Fibroblast of mammary gland (primary cell): ENCODE measurements at regions not wholly inside any gene's neighbourhood (a gene's known extent, or its start where the extent isn't known, plus 50 kb on each side); places are given as distances from the start of the nearest gene placed in this dataset.

Experiments
- DNase-seq: peaks from one replicate; pipeline ENCODE4 v3.0.0-alpha.2; 2010; ENCODE audit warnings: low read depth
- H3K4me3 ChIP-seq: 2 replicates; pipeline ENCODE4 v1.5.1; 2011; ENCODE audit warnings: low read depth, mild to moderate bottlenecking, low read length, moderate library complexity; ENCODE audit not compliant: control insufficient read depth
- CTCF ChIP-seq: conservative IDR thresholded peaks from 2 replicates; pipeline ENCODE4 v1.5.1; 2011; ENCODE audit warnings: low read depth, low read length, inconsistent platforms; ENCODE audit not compliant: control insufficient read depth, insufficient read depth

GRCh38 chrX:456551-457291 is 70.0 kb upstream of the PPP2R3B start:
- DNase-seq = no peak
- no peak overlapping the region for H3K4me3 ChIP-seq
- no peak for TF ChIP-seq CTCF

- no peak for DNase-seq
- no peak for TF ChIP-seq CTCF
- H3K4me3 ChIP-seq = no peak overlapping the region
These were observed 70.6 kb upstream of the PPP2R3B start for GRCh38 chrX:457292-457679.

GRCh38 chrX:458631-459061 is 71.9 kb upstream of the PPP2R3B start:
- no peak for TF ChIP-seq CTCF
- H3K4me3 ChIP-seq = no peak overlapping the region
- no peak for DNase-seq

GRCh38 chrX:459611-460010 is 72.9 kb upstream of the PPP2R3B start:
- no peak for DNase-seq
- H3K4me3 ChIP-seq = no peak overlapping the region
- no peak for TF ChIP-seq CTCF

- DNase-seq = no peak
- H3K4me3 ChIP-seq = no peak overlapping the region
- TF ChIP-seq CTCF = no peak
These were observed 73.4 kb upstream of the PPP2R3B start for GRCh38 chrX:460116-460515.

DNA sequence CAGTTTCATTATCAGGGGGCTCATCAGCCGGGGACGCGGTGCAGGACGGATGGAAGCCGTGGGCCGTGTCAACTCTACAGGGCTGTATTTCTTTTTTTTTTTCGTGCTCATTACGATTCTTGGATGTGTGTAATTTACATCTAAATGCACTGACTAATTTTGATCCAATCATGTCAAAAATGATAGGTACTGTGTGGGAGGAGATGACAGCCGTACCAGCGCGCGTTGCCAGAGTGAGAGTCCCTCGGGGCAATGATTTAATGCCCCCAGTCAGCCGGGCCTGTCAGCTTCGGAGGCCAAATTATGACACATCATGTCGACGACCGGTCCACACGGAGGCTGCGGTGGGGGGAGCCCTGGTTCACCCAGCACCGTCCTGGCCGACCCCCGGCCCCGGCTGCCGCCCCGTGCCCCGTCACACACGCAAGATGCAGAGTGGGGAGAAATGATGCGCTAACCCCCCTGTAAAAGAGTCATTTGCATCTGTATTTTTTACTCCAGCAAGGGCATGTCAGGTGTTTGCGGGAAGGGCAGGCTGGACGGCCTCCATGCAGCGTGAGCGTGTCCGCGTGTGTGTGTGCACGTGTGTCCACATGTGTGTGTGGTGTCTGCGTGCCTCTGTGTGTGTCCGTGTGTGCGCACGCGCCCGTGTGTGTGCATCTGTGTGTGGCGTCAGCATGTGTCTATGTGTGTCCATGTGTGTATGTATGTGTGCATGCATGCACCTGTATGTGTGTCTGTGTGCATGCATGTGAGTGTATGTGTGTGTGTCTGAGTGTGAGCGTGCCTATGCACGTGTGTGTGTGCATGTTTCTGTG is 74.3 kb upstream of the PPP2R3B start:
- TF ChIP-seq CTCF = no peak
- no peak overlapping the region for H3K4me3 ChIP-seq
- no peak for DNase-seq
